Tibial nerve (tissue), 4 donors: ENCODE measurements at regions not wholly inside any gene's neighbourhood (a gene's known extent, or its start where the extent isn't known, plus 50 kb on each side); places are given as distances from the start of the nearest gene placed in this dataset.
A peak's percentile ranks its signal among the peaks of the same experiment; 100 is the strongest.

Experiments
- DNase-seq, 2 donors: peaks; one replicate each; pipeline ENCODE4 v3.0.0-alpha.2; 2019; ENCODE audit warnings: low spot score in 2 of 2
- H3K27ac ChIP-seq, 4 donors: fragments of 200-600 bp; sonication (generic) in 3 of 4; one replicate each; pipeline ENCODE4 v1.5.1; 2017 to 2019; ENCODE audit warnings: mild to moderate bottlenecking in 1 of 4
- H3K27me3 ChIP-seq, 2 donors: fragments of 200-600 bp; sonication (generic) in 1 of 2; one replicate each; pipeline versions ENCODE4 v1.5.1 to v1.6.0; 2017 to 2019
- H3K36me3 ChIP-seq, 3 donors: fragments of 200-600 bp; sonication (generic); one replicate each; pipeline ENCODE4 v1.5.1; 2018 to 2019
- H3K4me1 ChIP-seq, 4 donors: fragments of 200-600 bp; sonication (generic) in 3 of 4; one replicate each; pipeline ENCODE4 v1.5.1; 2017 to 2019
- H3K4me3 ChIP-seq, 4 donors: fragments of 200-600 bp; sonication (generic) in 3 of 4; one replicate each; pipeline ENCODE4 v1.5.1; 2017 to 2019; ENCODE audit warnings: mild to moderate bottlenecking in 1 of 4, moderate library complexity in 1 of 4
- H3K9me3 ChIP-seq, 4 donors: fragments of 200-600 bp; sonication (generic) in 3 of 4; one replicate each; pipeline ENCODE4 v1.5.1; 2017 to 2019
- CTCF ChIP-seq, 5 experiments: fragments of 200-600 bp in 3 of 5; fragments of 450-650 bp in 2 of 5; sonication (generic) in 3 of 5; IDR thresholded peaks; one replicate each; pipeline ENCODE4 v1.5.1; 2016 to 2019; ENCODE audit warnings: antibody characterized with exemption in 5 of 5, mild to moderate bottlenecking in 3 of 5, moderate library complexity in 2 of 5
- EP300 ChIP-seq, 2 donors: sonication (generic); formaldehyde crosslinking; IDR thresholded peaks; one replicate each; pipeline ENCODE4 v1.6.1; 2017; ENCODE audit warnings: antibody characterized with exemption in 2 of 2, mild to moderate bottlenecking in 1 of 2
- POLR2A ChIP-seq, 2 donors: fragments of 450-650 bp; IDR thresholded peaks; one replicate each; pipeline ENCODE4 v1.6.1; 2017; ENCODE audit warnings: antibody characterized with exemption in 2 of 2, mild to moderate bottlenecking in 2 of 2, moderate library complexity in 2 of 2
- WGBS, 2 donors: methylation state at CpG; one replicate each; pipeline ENCODE4 v1.1.5; 2018; 5-methylcytosine and 5-hydroxymethylcytosine counted together

GRCh38 chr6:139920027-139920775, 545.8 kb upstream of the CITED2 start:
- H3K4me3 ChIP-seq = no peak overlapping the region
- peak overlapping the region in 1 of 4 donors; percentile 27 for H3K27ac ChIP-seq
- H3K4me1 ChIP-seq = peaks cover 0 to 7% (median 1%) of the 10 kb centered on the region in 4 donors
- no peaks in the 10 kb centered on the region for H3K36me3 ChIP-seq
- WGBS, 2 donors = 48 to 51% methylated on average over 7 of the region's 7 CpGs
- no peaks in the 10 kb centered on the region for H3K9me3 ChIP-seq
- no peak for DNase-seq
- no peaks in the 10 kb centered on the region for H3K27me3 ChIP-seq
- peak in 1 of 2 donors; percentile 19 for TF ChIP-seq EP300 (IDR thresholded peaks at IDR 0.05)
- TF ChIP-seq POLR2A (IDR thresholded peaks at IDR 0.05) = no peak

- TF ChIP-seq EP300 (IDR thresholded peaks at IDR 0.05) = no peak
- TF ChIP-seq POLR2A (IDR thresholded peaks at IDR 0.05) = no peak
- no peak for TF ChIP-seq CTCF (IDR thresholded peaks at IDR 0.05)
- Histone ChIP-seq H3K4me1 (peaks cover 0 to 7% (median 1%) of the 10 kb centered on the region in 4 donors), H3K27me3 (no peaks in the 10 kb centered on the region), H3K36me3 (no peaks in the 10 kb centered on the region), H3K9me3 (no peaks in the 10 kb centered on the region), H3K27ac (peak overlapping the region in 2 of 4 donors; percentile 27 to 33), H3K4me3 (no peak overlapping the region)
- 81 to 85% methylated on average over 8 of the region's 8 CpGs for WGBS, 2 donors
- DNase-seq = no peak
Observed at GRCh38 chr6:139919107-139920026, 544.9 kb upstream of the CITED2 start.

- DNase-seq = no peak
- Histone ChIP-seq H3K27me3 (no peaks in the 10 kb centered on the region), H3K9me3 (no peaks in the 10 kb centered on the region), H3K4me3 (no peak overlapping the region), H3K36me3 (no peaks in the 10 kb centered on the region), H3K4me1 (peaks cover 0 to 7% (median 1%) of the 10 kb centered on the region in 4 donors), H3K27ac (no peak overlapping the region)
- WGBS, 2 donors = 65% methylated on average over 7 of the region's 7 CpGs
- TF ChIP-seq CTCF (IDR thresholded peaks at IDR 0.05) (no peak), EP300 (IDR thresholded peaks at IDR 0.05) (no peak), POLR2A (IDR thresholded peaks at IDR 0.05) (no peak)
Observed at GRCh38 chr6:139917951-139918630, 543.6 kb upstream of the CITED2 start.

- H3K27me3 ChIP-seq = no peaks in the 10 kb centered on the region
- no peaks in the 10 kb centered on the region for H3K9me3 ChIP-seq
- no peak for DNase-seq
- no peaks in the 10 kb centered on the region for H3K36me3 ChIP-seq
- no peak overlapping the region for H3K27ac ChIP-seq
- no peaks in the 10 kb centered on the region for H3K4me1 ChIP-seq
- no peak overlapping the region for H3K4me3 ChIP-seq
- 95 to 96% methylated on average over 2 of the region's 2 CpGs for WGBS, 2 donors
- TF ChIP-seq CTCF (IDR thresholded peaks at IDR 0.05) = no peak
- no peak for TF ChIP-seq EP300 (IDR thresholded peaks at IDR 0.05)
- no peak for TF ChIP-seq POLR2A (IDR thresholded peaks at IDR 0.05)
Observed at GRCh38 chr6:139914910-139915309, 540.5 kb upstream of the CITED2 start.

- Histone ChIP-seq H3K9me3 (no peaks in the 10 kb centered on the region), H3K4me3 (no peak overlapping the region), H3K27me3 (no peaks in the 10 kb centered on the region), H3K36me3 (no peaks in the 10 kb centered on the region), H3K27ac (no peak overlapping the region), H3K4me1 (no peaks in the 10 kb centered on the region)
- 92 to 93% methylated on average over 10 of the region's 10 CpGs for WGBS, 2 donors
- no peak for DNase-seq
- TF ChIP-seq POLR2A (IDR thresholded peaks at IDR 0.05) = no peak
- TF ChIP-seq CTCF (IDR thresholded peaks at IDR 0.05) = no peak
- no peak for TF ChIP-seq EP300 (IDR thresholded peaks at IDR 0.05)
Observed at GRCh38 chr6:139912735-139913400, 538.4 kb upstream of the CITED2 start.
